Stomach (tissue), 8 donors: ENCODE measurements at regions not wholly inside any gene's neighbourhood (a gene's known extent, or its start where the extent isn't known, plus 50 kb on each side); places are given as distances from the start of the nearest gene placed in this dataset.

Experiments used
- DNase-seq, 2 donors: peaks; one replicate each; pipeline versions ENCODE4 v3.0.0 to v3.0.0-alpha.2; 2013 to 2019
- H3K27ac ChIP-seq, 5 donors: fragments of 200-600 bp in 4 of 5; sonication (generic) in 4 of 5; one replicate each; pipeline ENCODE4 v1.5.1; 2013 to 2019; ENCODE audit warnings: mild to moderate bottlenecking in 1 of 5, moderate library complexity in 1 of 5
- H3K27me3 ChIP-seq, 3 donors: fragments of 200-600 bp; sonication (generic); one replicate each; pipeline ENCODE4 v1.5.1; 2017 to 2019; ENCODE audit warnings: mixed run types in 1 of 3
- H3K36me3 ChIP-seq, 4 donors: fragments of 200-600 bp; sonication (generic); 1 replicate in 3 of 4; 2 replicates in 1 of 4; pipeline ENCODE4 v1.5.1; 2016 to 2019
- H3K4me1 ChIP-seq, 4 donors: fragments of 200-600 bp; sonication (generic); one replicate each; pipeline ENCODE4 v1.5.1; 2016 to 2019
- H3K4me3 ChIP-seq, 4 donors: fragments of 200-600 bp; sonication (generic) in 3 of 4; one replicate each; pipeline ENCODE4 v1.5.1; 2016 to 2019; ENCODE audit warnings: mild to moderate bottlenecking in 1 of 4
- H3K9me3 ChIP-seq, 4 donors: fragments of 200-600 bp; sonication (generic); one replicate each; pipeline ENCODE4 v1.5.1; 2016 to 2019
- CTCF ChIP-seq, 7 experiments: fragments of 450-650 bp in 4 of 7; fragments of 200-600 bp in 3 of 7; sonication (generic) in 3 of 7; IDR thresholded peaks; one replicate each; pipeline ENCODE4 v1.5.1; 2016 to 2019; ENCODE audit warnings: antibody characterized with exemption in 7 of 7, control low read depth in 2 of 7, mild to moderate bottlenecking in 1 of 7
- EP300 ChIP-seq: sonication (generic); formaldehyde crosslinking; IDR thresholded peaks from one replicate; pipeline ENCODE4 v1.6.1; 2017; ENCODE audit warnings: antibody characterized with exemption
- POLR2A ChIP-seq, 4 donors: fragments of 450-650 bp; IDR thresholded peaks; one replicate each; pipeline ENCODE4 v1.6.1; 2016; ENCODE audit warnings: antibody characterized with exemption in 4 of 4, control low read depth in 2 of 4, mild to moderate bottlenecking in 1 of 4, moderate library complexity in 1 of 4
- POLR2AphosphoS5 ChIP-seq, 3 donors: sonication (generic); formaldehyde crosslinking; IDR thresholded peaks; one replicate each; pipeline ENCODE4 v1.6.1; 2016; ENCODE audit warnings: antibody characterized with exemption in 3 of 3
- WGBS, 5 donors: extraction: QIAGEN DNeasy Blood & Tissue Kit in 3 of 5; methylation state at CpG; one replicate each; pipeline versions ENCODE4 v1.1.5 to v1.1.7; 2013 to 2018; 5-methylcytosine and 5-hydroxymethylcytosine counted together
- intact Hi-C: fragments of 100-400 bp; cut with DNase I; formaldehyde crosslinking; loops from one replicate; pipeline ENCODE4 v1.15.1; 2023; ENCODE audit warnings: low total_unique reads
- donor health status: healthy with polysubstance abuse.
- donor health status: Bipolar disorder and iron deficiency.
- donor health status: healthy.

GRCh38 chr15:80350941-80351610 lies 53.1 kb upstream of the ARNT2 start:
- H3K4me1 ChIP-seq: no peaks in the 10 kb centered on the region
- no peak overlapping the region for H3K27ac ChIP-seq
- TF ChIP-seq POLR2A (IDR thresholded peaks at IDR 0.05) (no peak), CTCF (IDR thresholded peaks at IDR 0.05) (no peak), POLR2AphosphoS5 (IDR thresholded peaks at IDR 0.05) (no peak), EP300 (no peak)
- WGBS, 5 donors: 55 to 75% (median 73%) methylated on average over 1 of the region's 1 CpG
- peaks cover 0 to 6% (median 0%) of the 10 kb centered on the region in 3 donors for H3K27me3 ChIP-seq
- no peaks in the 10 kb centered on the region for H3K9me3 ChIP-seq
- H3K36me3 ChIP-seq: no peaks in the 10 kb centered on the region
- intact Hi-C loops: no loop called here
- DNase-seq: no peak
- H3K4me3 ChIP-seq: no peak overlapping the region
